ENCODE measurements at regions not wholly inside any gene's neighbourhood (a gene's known extent, or its start where the extent isn't known, plus 50 kb on each side); places are given as distances from the start of the nearest gene placed in this dataset.
"Not testable (repeated sequence)": the region's sequence is repeated elsewhere in the genome, so short reads cannot be mapped to it uniquely, and the experiment has no call there.

DNA sequence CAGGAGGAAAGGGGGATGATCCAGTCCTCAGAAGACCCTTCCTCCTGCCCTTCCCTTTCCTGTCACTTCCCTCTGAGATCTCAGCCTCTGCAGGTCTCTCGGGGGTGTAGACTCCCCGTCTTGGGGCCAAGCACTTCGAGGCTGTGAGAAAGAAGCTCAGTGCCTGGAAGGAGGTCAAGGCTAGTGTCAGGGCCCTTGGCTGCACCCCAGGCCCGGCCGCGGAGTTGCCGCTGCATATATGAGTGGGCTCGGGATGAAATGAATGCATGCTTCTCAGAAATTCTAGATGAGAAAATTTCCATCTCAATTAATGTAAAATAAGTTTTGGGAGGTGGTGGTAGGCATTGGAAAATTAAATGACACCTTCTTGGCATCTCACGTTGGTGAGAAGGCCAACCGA, 1313.7 kb downstream of the BRD1 start:
- DNase-seq, result no peak

DNA sequence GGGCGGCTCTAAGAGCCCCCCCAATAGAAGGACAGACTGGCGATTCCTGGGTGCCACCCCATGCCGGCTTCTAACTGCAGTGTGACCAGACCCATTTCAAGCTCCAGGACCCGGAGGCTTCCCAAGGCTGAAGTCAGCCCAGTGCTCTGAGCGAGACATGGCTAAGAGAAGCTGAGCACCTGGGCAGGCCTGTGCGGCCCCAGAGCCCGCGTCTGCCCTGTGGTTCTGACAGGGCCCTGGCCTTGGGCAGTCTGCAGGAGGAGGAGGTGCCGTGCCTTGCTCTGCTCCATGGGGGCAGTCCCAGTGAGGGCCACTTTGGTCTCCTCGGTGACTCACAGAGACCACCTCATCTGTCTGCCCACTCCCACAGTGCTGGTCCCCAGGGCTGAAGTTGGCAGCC, 1314.2 kb downstream of the BRD1 start:
- DNase-seq, result no peak

DNA sequence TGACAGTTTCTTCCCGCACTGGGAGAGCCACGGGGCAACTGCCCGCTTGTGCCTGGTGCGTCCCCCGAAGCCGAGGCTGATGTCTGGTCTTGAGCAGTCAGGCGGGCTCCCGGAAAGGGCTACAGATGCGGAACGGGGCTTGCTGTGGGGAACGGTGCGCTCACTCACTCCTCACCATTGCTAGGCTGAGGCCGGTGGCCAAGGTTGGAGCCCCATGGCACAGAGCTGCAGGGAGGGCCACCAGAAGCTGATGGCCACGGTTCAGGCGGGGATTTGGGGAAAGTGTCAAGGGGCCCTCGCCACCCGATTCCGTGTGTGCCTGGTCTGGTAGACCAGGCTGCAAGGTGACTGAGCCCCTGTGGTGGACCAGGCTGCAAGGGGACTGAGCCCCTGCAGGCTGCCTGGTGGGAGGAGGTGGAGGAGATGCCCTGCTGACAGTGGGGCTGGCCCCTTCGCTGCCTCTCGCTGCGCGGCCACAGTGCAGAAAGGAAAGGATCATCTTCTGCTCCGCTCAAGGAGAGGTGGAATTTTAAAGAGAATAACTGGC, 1315.8 kb downstream of the BRD1 start:
- no peak for DNase-seq

DNA sequence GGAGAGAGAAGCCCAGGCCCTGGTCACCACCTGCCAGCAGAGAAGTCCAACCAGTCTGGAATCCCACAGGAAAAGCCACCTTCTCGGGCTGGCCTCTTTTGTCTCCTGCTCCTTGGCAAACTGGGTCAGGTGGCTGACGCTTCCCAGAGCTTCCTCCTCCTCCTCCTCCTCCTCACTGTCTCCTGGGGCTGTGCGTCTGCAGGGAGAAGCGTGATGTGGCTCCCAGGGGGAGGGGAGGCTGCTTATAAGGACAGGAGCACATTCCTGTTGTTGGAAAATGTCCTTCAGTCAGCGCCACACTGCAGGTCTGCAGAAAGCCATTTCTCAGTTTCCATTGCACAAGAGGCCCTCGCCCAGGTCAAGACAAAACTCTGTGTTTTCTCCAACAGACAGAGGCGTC, 1316.5 kb downstream of the BRD1 start:
- no peak for DNase-seq

DNA sequence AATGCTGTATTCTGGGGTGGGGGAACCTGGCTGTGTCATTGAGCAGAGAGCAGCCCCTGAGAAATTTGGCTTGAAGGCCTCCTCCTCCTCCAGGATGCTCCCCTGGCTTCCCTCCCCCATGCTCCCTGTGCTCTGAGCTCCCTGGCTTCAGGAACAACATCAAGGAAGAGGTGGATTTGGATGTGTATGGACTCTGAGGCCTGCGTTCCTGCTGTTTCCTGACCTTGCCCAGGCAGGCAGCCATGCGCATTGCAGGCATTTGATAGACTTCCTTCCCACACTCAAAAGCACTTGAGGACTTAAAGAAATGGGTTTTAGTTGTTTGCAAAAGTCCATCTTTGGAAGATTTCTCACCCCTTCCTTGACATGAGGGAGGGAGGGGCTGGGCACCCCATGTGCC, 1317.1 kb downstream of the BRD1 start:
- DNase-seq, result no peak

DNA sequence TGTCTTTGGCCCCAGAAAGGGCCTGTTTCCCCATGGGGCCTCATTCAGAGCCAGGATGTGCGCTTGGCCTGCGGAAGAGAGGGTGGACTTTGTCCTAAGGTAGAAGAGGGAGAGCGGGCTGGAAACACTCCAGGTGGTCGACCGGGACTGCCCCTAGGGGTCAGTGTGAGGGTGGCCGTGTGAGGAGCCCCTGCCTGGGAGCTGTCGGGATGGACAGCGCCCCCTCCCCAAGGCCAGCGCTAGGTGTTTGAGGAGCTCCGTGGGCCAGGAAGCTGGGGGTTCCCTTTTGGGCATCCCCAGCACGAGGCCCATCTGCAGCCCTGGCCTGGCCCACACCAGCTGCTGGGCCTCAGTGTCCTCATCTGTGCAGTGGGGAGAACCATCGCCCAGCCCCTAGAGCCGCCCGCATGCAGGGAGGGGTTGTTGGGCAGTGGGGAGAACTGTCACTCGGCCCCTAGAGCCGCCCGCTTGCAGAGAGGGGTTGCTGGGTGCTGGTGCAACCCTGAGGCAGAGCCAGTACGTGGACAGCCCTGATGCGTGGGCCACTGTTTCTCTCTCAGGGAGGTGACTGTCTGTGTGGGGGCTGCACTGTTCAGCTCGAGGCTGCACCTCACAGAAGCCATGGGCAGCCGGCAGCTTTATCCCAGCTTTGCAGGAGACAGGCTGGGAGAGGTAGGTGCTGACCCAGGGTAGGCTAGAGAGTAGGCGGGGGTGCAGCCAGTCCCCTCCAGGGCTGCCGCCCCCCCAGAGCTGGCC, 1319.9 kb downstream of the BRD1 start:
- no peak for DNase-seq

DNA sequence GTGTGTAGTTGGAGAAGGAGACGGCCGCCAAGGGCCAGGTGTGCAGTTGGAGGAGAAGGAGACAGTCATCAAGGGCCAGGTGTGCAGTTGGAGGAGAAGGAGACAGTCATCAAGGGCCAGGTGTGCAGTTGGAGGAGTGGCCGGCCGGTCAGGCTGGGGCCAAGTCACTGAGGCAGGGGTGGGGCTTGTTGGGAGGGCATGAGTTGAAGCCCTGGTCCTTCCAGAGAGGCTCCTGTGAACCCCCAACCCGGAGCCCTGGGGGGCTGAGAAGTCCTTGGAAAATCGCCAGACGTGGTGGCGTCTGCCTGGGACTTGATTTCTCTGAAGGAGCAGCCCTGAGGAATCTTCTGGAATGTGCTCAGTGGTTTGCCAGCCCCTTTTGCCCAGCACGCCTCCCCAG, 1320.5 kb downstream of the BRD1 start:
- no peak for DNase-seq

DNA sequence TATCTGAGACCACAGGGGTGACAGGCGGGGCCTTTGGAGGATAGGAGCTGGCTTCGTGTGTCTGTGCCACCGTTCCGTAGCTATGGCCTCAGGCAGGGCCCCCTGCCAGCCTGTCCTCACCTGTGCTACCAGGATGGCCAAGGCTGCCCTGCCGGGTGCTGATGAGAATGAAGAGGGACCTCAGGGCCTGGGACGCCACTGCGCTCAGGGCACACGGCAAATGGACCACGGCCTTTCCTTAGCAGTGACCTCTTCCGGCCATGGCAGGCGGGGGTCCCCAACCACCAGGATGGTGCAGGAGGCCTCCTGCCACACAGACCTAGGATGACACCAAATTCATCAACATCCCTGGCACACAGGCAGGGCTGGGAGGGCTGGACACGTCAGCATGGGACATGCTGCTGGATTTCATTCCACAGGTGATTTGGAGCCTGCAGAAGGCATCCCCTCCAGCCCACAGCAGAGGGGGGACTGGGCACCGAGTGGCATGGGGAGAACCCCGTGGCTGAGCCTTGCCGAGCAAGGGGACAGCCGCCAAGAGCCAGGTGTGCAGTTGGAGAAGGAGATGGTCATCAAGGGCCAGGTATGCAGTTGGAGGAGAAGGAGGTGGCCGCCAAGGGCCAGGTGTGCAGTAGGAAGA, 1321.0 kb downstream of the BRD1 start:
- no peak for DNase-seq

DNA sequence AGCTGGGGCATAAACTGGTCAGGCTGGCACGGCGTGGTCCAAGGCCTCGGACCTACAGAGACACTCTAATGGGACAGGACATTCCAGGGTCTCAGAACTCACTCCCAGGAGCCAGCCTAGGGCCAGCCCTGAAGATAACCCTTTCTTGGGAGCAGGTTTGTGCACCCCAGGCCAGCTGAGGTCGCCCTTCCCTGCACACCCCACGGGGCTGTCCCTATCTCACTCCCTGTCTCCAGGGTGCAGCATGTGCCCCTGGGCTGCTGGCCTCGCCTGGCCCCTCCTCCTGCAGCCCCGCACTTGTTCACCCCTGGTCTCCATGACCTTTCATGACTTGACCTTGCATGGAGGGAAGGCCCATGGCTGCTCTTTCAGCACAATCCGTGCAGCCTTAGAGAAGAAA, 1321.8 kb downstream of the BRD1 start:
- DNase-seq, result no peak

DNA sequence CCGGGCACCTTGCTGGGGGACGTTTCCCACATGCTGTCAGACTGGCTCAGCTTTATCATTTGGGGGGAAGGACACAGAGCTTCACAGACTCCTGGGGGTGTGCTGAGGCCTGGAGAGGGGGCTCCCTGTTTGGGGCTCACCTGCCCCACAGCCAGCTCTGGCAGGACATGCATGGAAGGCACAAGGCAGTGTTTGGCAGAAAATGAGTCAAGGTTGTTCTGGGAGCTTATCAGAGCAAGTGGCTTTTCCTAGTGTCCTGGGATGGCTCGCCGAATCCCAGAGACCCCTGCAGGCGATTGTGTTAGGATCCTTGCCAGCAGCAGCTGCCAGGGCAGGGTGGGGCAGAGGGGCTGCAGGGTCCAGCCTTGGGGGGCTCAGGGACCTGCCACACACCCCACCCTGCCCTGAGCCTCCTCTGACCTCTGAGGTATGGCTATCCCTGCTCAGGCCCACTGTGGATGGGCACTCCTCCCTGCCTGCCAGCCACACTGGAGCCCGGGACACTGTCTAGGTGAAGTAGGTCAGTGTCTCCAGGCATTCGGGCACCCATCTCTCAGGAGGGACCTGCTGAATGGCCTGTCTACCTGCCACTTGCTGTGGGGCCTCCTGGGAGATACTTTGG, 1323.0 kb downstream of the BRD1 start:
- DNase-seq, result no peak

DNA sequence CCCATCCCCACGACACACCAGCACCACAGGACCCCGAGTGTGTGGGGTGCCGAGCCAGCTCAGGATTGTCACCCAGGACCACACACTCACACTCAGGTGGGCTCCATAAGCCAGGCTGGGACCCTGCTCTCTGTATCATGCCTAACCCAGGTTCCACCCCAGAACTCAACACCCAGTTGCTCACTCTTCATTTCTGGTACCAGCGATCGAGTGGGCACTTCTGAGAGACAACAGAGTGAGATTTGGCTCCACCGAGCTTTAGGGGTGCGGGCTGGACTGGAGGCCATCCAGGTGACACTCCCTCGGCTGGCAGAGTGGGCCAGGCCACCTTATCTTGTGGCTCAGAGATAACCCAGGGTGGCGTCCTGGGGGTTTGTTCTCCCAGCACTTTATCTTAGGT, 1323.8 kb downstream of the BRD1 start:
- DNase-seq, result no peak

DNA sequence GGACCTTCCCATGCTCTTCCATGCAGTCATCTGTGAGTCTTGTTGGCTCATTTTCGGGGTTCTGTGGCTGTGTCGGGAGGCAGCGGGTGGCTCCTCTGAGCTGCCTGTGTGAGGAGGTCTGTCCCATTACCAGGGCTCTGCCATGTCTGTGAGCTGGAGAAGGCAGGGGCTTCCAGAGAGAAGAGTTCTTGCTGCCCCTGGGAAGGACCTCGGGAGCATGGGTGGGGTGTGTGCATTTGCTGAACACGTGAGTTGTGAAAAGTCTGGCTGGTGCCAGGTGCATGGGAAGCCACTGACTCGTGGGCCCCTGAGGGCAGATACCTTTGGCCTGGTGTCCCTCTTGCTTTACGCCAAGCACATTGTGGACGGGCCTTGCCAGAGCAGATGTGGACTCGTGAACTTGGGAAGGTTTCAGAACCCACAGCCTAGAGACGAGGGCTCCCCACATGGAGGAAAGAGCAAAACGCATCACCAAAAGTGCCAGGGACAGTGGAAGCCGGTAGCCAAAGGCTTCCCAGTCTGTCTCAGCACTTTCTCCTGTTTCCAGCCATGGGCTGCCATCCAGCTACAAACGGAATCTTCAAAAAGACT, 1324.5 kb downstream of the BRD1 start:
- no peak for DNase-seq

DNA sequence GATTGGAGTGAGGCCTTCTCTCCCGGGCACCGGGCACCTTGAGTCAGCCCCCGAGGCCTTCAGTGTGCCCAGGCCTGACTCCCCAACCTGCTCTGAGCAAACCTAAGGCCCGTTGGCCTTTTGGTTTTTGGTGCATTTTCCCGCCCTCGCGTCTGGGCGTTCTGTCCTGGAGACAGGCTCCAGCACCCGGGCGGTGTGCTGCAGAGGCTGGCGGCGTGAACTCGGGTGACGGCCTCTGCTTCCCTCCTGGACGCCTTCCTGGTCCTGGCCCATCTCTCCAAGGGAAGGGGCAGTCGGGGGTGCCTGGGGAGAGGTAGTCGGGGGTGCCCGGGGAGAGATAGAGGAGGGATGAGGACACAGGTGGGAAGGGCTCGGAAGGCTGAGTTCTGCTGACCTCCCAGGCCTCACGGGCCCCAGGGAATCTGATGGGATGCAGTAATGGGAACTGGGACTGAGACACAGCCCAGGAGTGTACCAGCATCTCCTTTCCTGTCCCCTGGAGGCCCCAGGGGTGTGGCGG, 1326.4 kb downstream of the BRD1 start:
- no peak for DNase-seq

DNA sequence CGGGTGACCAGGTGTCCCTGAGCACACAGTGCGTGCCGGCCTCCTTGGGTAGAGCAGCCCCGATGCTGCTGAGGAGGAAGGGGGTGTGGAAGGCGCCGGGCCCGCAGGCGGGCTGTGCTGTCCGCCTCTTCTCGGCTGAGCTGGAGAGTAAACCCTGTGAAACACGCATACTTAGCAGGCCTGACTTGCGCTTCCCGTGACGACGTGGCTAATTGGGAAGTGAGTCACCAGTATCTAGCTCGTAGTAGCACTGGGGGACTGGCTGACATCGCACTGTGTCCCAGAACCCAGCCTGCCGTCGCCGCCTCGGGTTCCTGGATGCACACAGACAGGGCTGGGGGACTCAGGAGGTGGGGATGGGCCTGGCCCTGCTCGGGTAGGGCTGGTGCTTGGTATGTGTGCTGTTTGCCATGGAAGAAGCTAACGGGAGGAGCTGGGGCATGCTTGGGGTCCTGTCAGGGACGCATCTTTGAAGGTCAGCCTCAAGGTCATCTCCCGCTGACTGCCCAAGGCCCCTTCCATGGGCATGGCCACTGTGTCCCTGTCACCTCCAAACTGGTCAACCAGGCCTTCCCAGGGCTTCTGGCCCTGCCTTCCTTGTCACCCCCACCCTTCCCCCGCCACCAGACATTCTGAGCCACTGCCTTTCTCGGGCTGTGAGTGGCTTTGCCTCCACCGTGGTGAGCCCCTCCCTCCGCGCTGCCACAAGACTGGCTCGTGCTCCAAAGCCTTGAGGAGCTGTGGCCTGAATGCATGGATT, 1327.0 kb downstream of the BRD1 start:
- DNase-seq, result no peak

DNA sequence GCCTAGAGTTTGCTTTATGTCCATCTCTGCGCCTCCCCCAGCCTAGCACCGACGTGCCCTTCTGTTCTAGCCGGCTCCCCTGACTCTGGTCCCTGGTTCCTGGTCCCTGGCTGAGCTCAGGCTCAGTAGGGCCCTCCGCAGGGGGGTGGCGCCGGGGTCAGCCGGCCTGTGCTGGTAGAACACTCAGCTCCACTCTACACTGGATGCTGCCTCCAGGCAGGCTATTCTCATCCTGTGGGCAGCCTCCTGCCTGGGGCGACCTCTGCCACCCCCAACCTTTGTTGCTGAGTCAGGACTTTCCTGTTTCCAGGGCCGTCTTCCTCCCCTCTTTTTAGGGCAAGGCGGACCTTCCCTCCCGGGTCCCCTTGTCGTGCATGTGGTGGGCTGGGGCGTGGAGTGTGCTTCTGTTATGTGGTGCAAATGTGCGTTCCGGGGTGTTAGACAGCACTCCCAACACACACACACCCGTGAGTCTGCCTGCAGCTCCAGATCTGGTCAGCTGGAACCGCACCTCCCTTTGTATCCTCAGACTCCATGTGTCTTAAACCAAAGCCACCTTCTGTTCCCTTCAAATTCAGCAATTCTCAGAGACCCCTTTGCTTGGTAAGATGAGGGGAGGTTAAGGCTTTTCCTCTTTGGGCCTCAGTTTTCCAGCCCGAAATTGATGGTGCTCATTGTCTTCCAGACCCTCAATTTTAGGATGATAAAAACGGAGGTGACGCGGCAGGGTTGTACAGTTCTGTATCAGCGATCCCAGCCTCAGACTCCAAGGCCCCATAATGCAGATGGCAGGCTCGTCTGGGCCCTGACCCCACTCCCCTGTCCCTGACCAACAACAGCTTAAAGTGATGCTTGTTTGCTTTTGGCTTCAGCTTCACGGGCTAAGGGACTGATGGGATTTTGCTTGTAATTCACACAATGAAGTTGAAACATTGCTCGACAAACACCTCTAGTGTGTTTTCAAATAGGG, 1327.9 kb downstream of the BRD1 start:
- DNase-seq, result no peak

DNA sequence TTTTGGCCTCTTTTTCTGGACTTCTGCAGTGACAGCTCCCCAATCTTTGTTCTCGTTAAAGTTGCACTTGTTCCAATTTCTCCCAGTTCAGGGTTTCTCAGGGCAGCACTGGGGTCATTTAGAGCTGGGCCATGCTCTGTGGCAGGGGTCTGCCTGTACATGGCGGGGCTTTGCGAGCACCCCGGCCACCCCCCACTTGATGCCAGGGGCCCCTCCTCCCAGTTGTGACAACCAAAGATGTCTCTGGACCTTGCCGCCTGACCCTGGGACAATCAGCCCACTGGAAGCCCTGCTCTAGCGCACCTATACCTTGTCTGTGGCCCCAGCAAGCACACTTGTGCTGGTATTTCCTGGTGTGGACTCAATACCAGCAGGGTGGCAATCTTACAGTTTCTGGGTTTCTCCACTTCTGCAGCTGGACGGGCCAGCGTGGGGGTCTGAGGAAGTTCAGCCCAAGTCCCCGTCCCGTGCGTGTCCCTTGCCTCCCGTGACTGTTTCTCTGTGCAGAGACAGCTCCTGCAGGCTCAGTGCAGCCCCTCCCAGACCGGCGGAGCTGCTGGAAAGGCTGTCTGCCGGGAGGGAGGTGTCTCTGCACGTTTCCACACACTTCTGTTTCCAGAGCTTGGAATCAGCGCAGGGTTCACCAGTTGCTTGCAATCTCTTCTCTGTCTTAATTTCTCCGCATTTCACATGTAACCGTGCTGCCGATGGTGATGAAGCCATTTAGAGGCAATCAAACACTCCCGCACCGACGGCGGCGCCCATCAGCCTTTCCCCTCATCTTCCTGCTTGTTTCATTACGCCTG, 1328.9 kb downstream of the BRD1 start:
- DNase-seq, result no peak

DNA sequence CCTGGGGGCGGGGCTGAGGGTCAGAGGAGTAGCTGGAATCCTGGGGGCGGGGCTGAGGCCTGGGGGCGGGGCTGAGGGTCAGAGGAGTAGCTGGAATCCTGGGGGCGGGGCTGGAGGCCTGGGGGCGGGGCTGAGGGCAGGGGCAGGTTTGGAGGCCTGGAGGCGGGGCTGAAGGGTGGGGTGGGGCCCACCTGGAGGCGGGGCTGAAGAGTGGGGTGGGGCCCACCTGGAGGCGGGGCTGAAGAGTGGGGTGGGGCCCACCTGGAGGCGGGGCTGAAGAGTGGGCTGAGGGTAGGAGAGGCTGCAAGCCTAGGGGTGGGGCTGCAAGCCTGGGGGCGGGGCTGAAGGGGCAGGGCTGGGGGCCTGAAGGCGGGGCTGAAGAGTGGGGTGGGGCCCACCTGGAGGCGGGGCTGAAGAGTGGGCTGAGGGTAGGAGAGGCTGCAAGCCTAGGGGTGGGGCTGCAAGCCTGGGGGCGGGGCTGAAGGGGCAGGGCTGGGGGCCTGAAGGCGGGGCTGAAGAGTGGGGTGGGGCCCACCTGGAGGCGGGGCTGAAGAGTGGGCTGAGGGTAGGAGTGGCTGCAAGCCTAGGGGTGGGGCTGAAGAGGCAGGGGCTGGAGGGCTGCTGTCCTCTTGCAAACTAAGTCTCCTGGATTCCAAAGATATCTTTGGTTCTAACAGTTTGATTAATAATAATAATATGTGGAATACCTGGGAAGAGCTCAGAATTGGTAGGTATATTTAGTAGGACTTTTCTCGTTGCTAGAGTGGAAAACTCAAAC, 1329.7 kb downstream of the BRD1 start:
- not testable (repeated sequence) for DNase-seq

DNA sequence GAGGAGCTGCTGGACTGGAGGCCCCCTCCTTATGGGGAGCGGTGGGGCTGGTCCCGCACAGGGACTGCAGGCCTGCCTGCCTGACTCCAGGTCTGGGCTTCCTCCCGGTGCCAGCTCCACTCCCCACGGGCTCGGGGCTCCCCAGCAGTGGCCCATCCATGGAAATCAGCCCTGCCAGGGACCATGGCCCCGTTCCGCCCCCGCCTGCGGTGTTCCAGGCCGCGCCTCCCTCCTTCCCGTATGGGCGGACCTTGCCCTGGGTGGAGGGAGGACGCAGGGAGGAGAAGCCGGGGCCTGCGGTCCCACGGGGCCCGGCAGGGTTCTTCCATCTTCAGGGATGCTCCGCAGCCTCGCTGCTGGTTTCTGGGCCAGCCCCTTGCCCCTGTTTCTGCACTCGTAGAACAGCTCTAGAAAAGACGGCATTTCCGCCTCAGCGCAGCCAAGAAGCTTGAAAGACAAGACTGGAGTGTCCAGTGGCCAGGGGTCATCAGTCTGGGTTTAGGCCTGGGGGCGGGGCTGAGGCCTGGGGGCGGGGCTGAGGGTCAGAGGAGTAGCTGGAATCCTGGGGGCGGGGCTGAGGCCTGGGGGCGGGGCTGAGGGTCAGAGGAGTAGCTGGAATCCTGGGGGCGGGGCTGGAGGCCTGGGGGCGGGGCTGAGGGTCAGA, 1330.6 kb downstream of the BRD1 start:
- no peak for DNase-seq

DNA sequence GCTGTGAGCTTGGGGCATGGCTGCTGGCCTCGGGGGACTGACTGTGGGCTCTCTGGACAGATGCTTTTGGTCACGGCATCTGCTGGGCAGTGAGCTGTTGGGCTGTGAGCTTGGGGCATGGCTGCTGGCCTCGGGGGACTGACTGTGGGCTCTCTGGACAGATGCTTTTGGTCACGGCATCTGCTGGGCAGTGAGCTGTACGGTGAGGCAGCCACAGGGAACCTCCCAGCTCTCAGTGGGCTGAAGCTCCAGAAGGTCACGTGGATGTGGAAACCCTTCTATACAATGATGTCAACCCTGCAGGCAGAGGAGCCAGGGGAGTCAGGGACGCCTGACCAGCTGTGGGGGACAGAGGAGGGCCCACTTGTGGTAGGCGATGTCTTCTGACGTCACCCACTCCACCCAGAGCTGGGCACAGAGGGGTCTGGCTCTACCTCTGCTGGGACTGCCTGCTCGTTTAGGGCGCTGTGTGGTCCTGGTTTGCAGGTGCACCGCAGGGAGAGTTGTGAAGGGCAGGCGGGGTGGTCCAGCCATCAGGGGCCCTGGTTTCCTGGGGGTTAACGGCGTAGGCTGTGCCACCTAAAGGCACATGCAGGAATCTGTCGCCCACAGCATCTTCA, 1331.3 kb downstream of the BRD1 start:
- DNase-seq, result no peak
